NOMO-1 treated with dmso at 0.1 percent for 144 hours (cell line): ENCODE measurements at regions not wholly inside any gene's neighbourhood (a gene's known extent, or its start where the extent isn't known, plus 50 kb on each side); places are given as distances from the start of the nearest gene placed in this dataset.
A peak's percentile ranks its signal among the peaks of the same experiment; 100 is the strongest.

Experiments used
- DNase-seq: peaks from one replicate; lab custom pipeline; 2025; ENCODE audit not compliant: unreplicated experiment; lab: John Stamatoyannopoulos, UW

DNA sequence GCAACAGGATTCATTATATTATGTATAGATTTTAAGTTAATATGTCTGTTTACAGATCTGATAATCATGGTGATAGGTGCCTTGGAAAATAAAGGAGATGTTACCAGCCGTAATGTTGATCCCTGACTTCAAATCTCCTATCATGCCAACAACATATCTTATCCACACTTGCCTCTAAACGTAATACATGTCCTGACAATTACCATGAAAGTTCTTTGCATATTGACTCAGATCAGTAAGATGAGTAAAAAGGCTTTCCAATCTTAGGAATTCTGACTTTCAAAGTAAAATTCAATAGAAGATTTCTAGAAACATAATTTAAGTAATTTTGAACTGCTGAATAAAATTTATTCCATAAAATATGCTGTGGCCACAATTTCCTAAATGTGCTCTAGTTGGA, 513.3 kb downstream of the ANKRD50 start:
- no peak for DNase-seq

DNA sequence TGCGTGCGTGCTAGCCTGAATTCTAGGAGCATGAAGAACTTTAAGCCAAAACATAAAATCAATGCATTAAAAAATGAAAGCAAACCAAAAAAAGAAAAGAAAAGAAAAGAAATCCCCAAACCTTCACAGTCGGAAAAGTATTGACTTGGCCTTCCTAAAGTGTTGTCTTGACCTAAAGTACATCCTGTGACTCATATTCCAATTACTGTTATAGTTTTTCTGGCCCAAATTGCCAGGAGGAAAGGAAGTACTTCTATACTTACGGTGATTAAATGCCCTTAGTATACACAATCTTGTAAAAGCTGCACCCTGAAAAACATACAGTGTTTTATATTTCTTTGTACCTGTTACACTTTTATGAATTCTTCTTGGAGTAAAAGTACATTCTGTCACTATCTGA, 512.8 kb downstream of the ANKRD50 start:
- no peak for DNase-seq

GRCh38 chr4:124201636-124202035, 510.9 kb downstream of the ANKRD50 start:
- no peak for DNase-seq

DNA sequence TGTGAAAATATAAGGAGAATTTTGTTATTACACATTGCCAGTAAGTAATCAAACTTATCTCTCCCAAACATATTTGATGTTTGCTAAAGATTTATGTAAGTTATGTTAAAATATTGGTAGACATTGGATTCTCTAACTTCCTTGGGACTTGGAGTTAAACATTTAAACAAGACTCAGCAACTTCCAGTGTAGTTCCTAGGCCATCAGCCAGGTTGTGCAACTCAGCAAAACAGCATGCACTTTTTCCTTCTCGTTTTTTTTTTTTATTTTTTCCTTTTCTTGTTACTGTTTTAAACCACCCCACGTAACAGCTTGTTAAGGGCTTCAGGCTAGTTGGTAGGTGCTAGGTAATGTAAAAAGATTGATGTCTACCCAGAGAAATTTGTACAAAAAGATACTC, 510.4 kb downstream of the ANKRD50 start:
- DNase-seq, result no peak

DNA sequence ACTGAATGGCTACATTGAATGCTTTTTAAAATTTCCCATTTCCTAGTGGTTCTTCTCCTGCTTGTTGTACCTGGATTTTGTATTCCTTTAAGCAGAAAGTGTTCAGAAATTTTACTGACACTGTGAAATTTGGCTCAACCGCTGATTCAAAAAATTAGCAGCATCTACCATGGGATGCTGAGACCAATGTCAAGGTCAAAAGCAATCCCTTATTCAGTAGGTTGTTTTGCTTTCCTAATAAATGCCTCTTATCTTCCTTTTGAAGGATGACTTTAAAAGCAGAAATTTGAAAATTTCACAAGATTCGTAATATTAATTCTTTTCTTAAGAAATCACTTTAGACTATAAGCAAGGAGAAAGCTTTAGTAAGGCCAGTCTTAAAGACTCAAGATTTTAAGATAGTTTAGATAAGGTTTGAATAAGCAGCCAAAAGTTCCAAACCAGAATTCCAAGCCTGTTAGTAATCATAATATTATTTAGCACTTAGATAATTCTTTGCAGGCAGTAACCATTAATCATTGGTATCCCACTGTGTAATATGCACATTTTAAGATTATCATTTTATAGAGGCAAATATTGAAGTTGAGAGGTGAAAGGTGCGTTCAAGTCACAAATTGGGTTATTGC, 508.8 kb downstream of the ANKRD50 start:
- DNase-seq, result no peak

GRCh38 chr4:124206779-124207605, 505.5 kb downstream of the ANKRD50 start:
- DNase-seq, result no peak

- no peak for DNase-seq
Measured at GRCh38 chr4:124209211-124209610, 503.3 kb downstream of the ANKRD50 start.

DNA sequence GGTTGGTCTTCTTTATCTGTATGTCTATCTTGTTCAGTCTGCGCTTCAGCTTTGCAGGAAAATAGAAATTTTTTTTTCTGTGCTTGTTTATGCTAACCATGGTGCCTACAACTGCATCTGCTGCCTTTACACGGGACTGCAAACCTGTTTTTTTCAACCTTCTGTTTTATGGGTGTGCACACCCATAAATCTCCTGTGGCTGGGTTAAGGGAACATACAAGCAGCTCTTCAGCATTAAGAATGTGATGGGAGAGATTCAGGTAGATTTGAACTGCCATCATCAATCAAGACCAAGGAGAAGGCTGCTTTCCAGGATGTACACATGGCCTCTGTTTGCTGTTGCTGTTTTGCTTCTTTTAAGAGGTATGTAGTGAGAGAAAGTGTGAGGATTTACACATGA, 502.9 kb downstream of the ANKRD50 start:
- DNase-seq, result no peak

- no peak for DNase-seq
Measured at GRCh38 chr4:124210746-124211145, 501.8 kb downstream of the ANKRD50 start.

GRCh38 chr4:124212815-124213630, 499.5 kb downstream of the ANKRD50 start:
- no peak for DNase-seq

DNA sequence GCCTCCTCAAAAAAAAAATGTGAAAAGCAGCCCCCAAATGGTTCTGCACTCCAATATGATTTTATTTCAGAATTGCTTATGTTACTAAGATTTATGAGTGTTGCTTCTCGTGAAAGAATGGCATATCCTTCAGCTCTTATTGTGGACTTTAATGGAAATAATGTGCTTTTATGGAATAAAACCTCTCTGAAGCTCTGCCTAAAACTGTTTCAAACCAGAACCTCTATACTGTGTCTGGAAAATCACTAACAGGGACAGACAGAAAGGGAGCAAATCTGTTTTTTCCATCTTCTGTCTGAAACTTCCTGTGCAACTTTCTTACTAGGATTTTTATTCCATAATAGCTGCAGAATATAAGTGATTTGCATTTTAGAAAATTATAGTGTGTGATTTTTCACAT, 493.1 kb downstream of the ANKRD50 start:
- DNase-seq, result no peak

GRCh38 chr4:124224256-124224655, 488.3 kb downstream of the ANKRD50 start:
- no peak for DNase-seq

- DNase-seq, result no peak
Measured at GRCh38 chr4:124227981-124228380, 484.6 kb downstream of the ANKRD50 start.

- no peak for DNase-seq
Measured at GRCh38 chr4:124230268-124230667, 482.3 kb downstream of the ANKRD50 start.

- no peak for DNase-seq
Measured at GRCh38 chr4:124234771-124235170, 477.8 kb downstream of the ANKRD50 start.

DNA sequence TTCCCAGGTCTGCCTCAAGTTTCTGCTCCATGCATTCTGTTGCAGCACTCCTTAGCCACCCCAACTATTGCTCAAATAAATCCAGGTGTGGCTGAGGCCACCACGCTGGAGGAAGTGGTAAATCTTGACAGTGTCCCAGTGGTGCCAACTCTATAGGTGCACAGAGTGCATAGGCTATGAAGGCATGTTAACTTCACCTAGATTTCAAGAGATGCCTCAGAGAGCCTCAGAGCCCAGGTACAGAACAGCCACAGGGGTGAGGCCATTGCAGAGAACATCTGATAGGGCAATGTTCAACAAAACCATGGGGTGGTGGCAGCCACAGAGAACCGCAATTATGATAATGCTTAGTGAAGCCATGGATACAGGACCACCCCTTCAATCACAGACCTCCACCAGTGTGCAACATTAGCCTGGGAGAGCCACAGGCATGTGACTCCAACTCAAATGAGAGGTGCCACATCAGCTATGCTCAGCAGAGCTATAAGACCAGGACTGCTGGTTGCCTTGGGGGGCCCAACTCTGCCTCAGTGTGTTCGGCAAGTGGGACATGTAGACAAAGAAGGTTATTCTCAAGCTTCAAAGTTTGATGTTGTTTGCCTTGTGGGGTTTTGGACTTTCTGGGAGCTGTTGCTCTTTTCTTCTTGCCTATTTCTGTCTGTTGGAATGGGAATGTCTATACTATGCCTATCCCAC, 468.7 kb downstream of the ANKRD50 start:
- DNase-seq, result no peak

DNA sequence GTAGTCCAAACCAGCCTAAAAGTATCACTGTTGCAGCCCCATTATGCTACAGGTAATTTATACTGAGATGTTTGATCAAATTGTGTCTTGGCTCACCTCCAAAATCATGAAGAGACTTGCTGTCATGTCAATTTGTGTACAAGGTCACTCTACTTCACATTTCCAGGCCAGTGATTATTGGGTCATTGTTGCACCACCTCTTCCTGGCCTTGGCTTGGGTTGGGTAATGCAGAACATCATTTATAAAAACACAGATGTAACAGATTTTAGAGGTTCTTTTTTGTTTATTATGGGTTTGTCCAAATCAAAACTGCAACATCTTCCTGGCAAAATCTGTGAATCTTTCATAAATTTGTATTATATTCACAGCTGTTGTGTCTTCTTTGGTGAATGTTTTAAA, 459.5 kb downstream of the ANKRD50 start:
- no peak for DNase-seq

GRCh38 chr4:124262211-124263179, 450.0 kb downstream of the ANKRD50 start:
- peak; percentile 14 for DNase-seq

- no peak for DNase-seq
Measured at GRCh38 chr4:124265701-124266100, 446.8 kb downstream of the ANKRD50 start.

DNA sequence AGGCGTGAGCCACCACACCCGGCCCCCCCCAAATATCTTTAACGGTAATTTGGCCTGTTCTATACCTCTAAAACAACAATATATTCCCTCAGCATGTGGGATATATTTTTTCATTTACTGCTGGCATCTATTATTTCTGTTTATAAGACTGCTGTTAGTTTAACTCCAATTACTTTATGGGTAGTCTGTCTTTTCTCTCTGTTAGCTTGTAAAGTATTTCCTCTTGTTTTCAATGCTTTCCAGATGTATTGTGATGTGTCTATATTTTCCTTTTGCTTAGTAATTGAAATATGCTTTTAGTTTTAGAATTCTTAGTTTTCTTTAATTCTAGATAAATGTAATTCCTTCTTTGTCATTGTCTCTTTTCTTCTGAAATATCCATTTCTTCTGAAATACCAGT, 445.8 kb downstream of the ANKRD50 start:
- no peak for DNase-seq
